ENCODE measurements at regions not wholly inside any gene's neighbourhood (a gene's known extent, or its start where the extent isn't known, plus 50 kb on each side); places are given as distances from the start of the nearest gene placed in this dataset.

- no peak overlapping the region for H3K27ac ChIP-seq (ENCODE audit: low read depth, low read length)
- no peaks in the 10 kb centered on the region for H3K36me3 ChIP-seq (ENCODE audit: insufficient read depth, low read length)
- no peaks in the 10 kb centered on the region for H3K9me3 Mint-ChIP-seq (ENCODE audit: unreplicated experiment)
- H3K9me3 ChIP-seq (ENCODE audit: insufficient read depth, low read depth, low read length), result no peaks in the 10 kb centered on the region
- H3K4me3 ChIP-seq (ENCODE audit: insufficient read depth, low read depth, low read length), result no peak overlapping the region
- no peak overlapping the region for H2AFZ ChIP-seq (ENCODE audit: low read depth, low read length)
- no peaks in the 10 kb centered on the region for H3K27me3 ChIP-seq (ENCODE audit: insufficient read depth, low read length)
- no peaks in the 10 kb centered on the region for H3K79me2 ChIP-seq (ENCODE audit: insufficient read depth, low read length)
- H3K4me1 ChIP-seq (ENCODE audit: insufficient read depth, low read length), result no peaks in the 10 kb centered on the region
- no peak overlapping the region for H3K27ac Mint-ChIP-seq (ENCODE audit: unreplicated experiment)
- H3K27me3 Mint-ChIP-seq (ENCODE audit: low read depth, unreplicated experiment), result no peaks in the 10 kb centered on the region
- no peaks in the 10 kb centered on the region for H4K20me1 ChIP-seq (ENCODE audit: insufficient read depth, low read length)
- no peaks in the 10 kb centered on the region for H3K36me3 Mint-ChIP-seq (ENCODE audit: low read depth, unreplicated experiment)
- peaks cover 3% of the 10 kb centered on the region for H3K4me1 Mint-ChIP-seq (ENCODE audit: low read depth, unreplicated experiment)
- H3K4me3 Mint-ChIP-seq (ENCODE audit: unreplicated experiment), result no peak overlapping the region
- H3K9ac ChIP-seq (ENCODE audit: low read length), result no peak overlapping the region
- TF ChIP-seq EZH2 (IDR thresholded peaks at IDR 0.05; ENCODE audit: insufficient read depth, low read length), result no peak
- no peak for TF ChIP-seq CTCF (IDR thresholded peaks at IDR 0.05; ENCODE audit: insufficient read depth, low read depth, low read length)
- H3K4me2 ChIP-seq (ENCODE audit: low read length), result no peak overlapping the region
- FAIRE-seq (no peak), DNase-seq (ENCODE audit: low read depth) (no peak)
Measured at GRCh38 chr3:193145248-193145647, 95.8 kb upstream of the PLAAT1 start.

- FAIRE-seq, result no peak
- H3K27me3 ChIP-seq (ENCODE audit: insufficient read depth, low read length), result no peaks in the 10 kb centered on the region
- no peak overlapping the region for H3K4me3 Mint-ChIP-seq (ENCODE audit: unreplicated experiment)
- H3K9ac ChIP-seq (ENCODE audit: low read length), result no peak overlapping the region
- H3K9me3 ChIP-seq (ENCODE audit: insufficient read depth, low read depth, low read length), result no peaks in the 10 kb centered on the region
- H3K36me3 Mint-ChIP-seq (ENCODE audit: low read depth, unreplicated experiment), result no peaks in the 10 kb centered on the region
- H3K4me1 Mint-ChIP-seq (ENCODE audit: low read depth, unreplicated experiment), result no peaks in the 10 kb centered on the region
- TF ChIP-seq CTCF (IDR thresholded peaks at IDR 0.05; ENCODE audit: insufficient read depth, low read depth, low read length) (no peak), EZH2 (IDR thresholded peaks at IDR 0.05; ENCODE audit: insufficient read depth, low read length) (no peak)
- H4K20me1 ChIP-seq (ENCODE audit: insufficient read depth, low read length), result no peaks in the 10 kb centered on the region
- peak; percentile 2 for DNase-seq (ENCODE audit: low read depth)
- H3K27me3 Mint-ChIP-seq (ENCODE audit: low read depth, unreplicated experiment), result no peaks in the 10 kb centered on the region
- H3K4me2 ChIP-seq (ENCODE audit: low read length), result no peak overlapping the region
- H3K4me3 ChIP-seq (ENCODE audit: insufficient read depth, low read depth, low read length), result no peak overlapping the region
- no peaks in the 10 kb centered on the region for H3K4me1 ChIP-seq (ENCODE audit: insufficient read depth, low read length)
- no peaks in the 10 kb centered on the region for H3K79me2 ChIP-seq (ENCODE audit: insufficient read depth, low read length)
- H3K36me3 ChIP-seq (ENCODE audit: insufficient read depth, low read length), result no peaks in the 10 kb centered on the region
- no peaks in the 10 kb centered on the region for H3K9me3 Mint-ChIP-seq (ENCODE audit: unreplicated experiment)
- no peak overlapping the region for H3K27ac Mint-ChIP-seq (ENCODE audit: unreplicated experiment)
- no peak overlapping the region for H3K27ac ChIP-seq (ENCODE audit: low read depth, low read length)
- H2AFZ ChIP-seq (ENCODE audit: low read depth, low read length), result no peak overlapping the region
Measured at GRCh38 chr3:193148688-193149473, 92.1 kb upstream of the PLAAT1 start.

GRCh38 chr3:193149998-193150397, 91.0 kb upstream of the PLAAT1 start:
- no peak for FAIRE-seq

More at GRCh38 chr3:193149998-193150397, 91.0 kb upstream of the PLAAT1 start:
- Histone ChIP-seq H2AFZ (ENCODE audit: low read depth, low read length) (no peak overlapping the region), H3K9ac (ENCODE audit: low read length) (no peak overlapping the region), H3K4me2 (ENCODE audit: low read length) (no peak overlapping the region), H3K27ac (ENCODE audit: low read depth, low read length) (no peak overlapping the region), H3K4me1 (ENCODE audit: insufficient read depth, low read length) (no peaks in the 10 kb centered on the region), H4K20me1 (ENCODE audit: insufficient read depth, low read length) (no peaks in the 10 kb centered on the region), H3K9me3 (ENCODE audit: insufficient read depth, low read depth, low read length) (no peaks in the 10 kb centered on the region), H3K4me3 (ENCODE audit: insufficient read depth, low read depth, low read length) (no peak overlapping the region), H3K27me3 (ENCODE audit: insufficient read depth, low read length) (no peaks in the 10 kb centered on the region), H3K36me3 (ENCODE audit: insufficient read depth, low read length) (no peaks in the 10 kb centered on the region), H3K79me2 (ENCODE audit: insufficient read depth, low read length) (no peaks in the 10 kb centered on the region)
- TF ChIP-seq EZH2 (IDR thresholded peaks at IDR 0.05; ENCODE audit: insufficient read depth, low read length) (no peak), CTCF (IDR thresholded peaks at IDR 0.05; ENCODE audit: insufficient read depth, low read depth, low read length) (no peak)
- Mint-ChIP-seq H3K27me3 (ENCODE audit: low read depth, unreplicated experiment) (no peaks in the 10 kb centered on the region), H3K4me1 (ENCODE audit: low read depth, unreplicated experiment) (no peaks in the 10 kb centered on the region), H3K4me3 (ENCODE audit: unreplicated experiment) (no peak overlapping the region), H3K9me3 (ENCODE audit: unreplicated experiment) (no peaks in the 10 kb centered on the region), H3K27ac (ENCODE audit: unreplicated experiment) (no peak overlapping the region), H3K36me3 (ENCODE audit: low read depth, unreplicated experiment) (no peaks in the 10 kb centered on the region)
- no peak for DNase-seq (ENCODE audit: low read depth)

Data from astrocyte (in vitro differentiated cells and primary cell).